Caco-2 (cell line): ENCODE measurements at regions not wholly inside any gene's neighbourhood (a gene's known extent, or its start where the extent isn't known, plus 50 kb on each side); places are given as distances from the start of the nearest gene placed in this dataset.

ENCODE experiments used
- BruUV-seq: library from RNA; stranded (reverse); fragments of 400-500 nt; replicated peaks from 2 replicates; lab custom pipeline; 2021; lab: Mats Ljungman, UMichigan
- CTCF ChIA-PET: fragments of 300-600 bp; sonication (Branson Sonifier 250); formaldehyde crosslinking; loops from one replicate; lab custom pipeline; 2022; ENCODE audit warnings: antibody characterized with exemption; lab: Charles Lee
- POLR2A ChIA-PET: fragments of 300-600 bp; sonication (Branson Sonifier 250); formaldehyde crosslinking; loops from one replicate; lab custom pipeline; 2022; ENCODE audit warnings: antibody characterized with exemption; lab: Charles Lee
- DNase-seq, 2 experiments: peaks; one replicate each; pipeline versions ENCODE4 v3.0.0 to v3.0.0-alpha.2; 2020 to 2022
- H3K27me3 ChIP-seq: replicated peaks from 2 replicates; pipeline ENCODE4 v1.6.0; 2011; ENCODE audit warnings: low read length; ENCODE audit not compliant: control insufficient read depth, insufficient read depth
- H3K36me3 ChIP-seq: 2 replicates; pipeline ENCODE4 v1.5.1; 2011; ENCODE audit warnings: low read length; ENCODE audit not compliant: control insufficient read depth, insufficient read depth
- H3K4me1 ChIP-seq: fragments of 250-450 bp; sonication (Bioruptor Pico); 2 replicates; pipeline ENCODE4 v1.5.1; 2020; ENCODE audit warnings: mild to moderate bottlenecking
- H3K4me3 ChIP-seq: 2 replicates; pipeline ENCODE4 v1.5.1; 2011; ENCODE audit warnings: low read depth, mild to moderate bottlenecking, control low read depth, low read length
- H3K9me3 ChIP-seq: fragments of 250-450 bp; sonication (Bioruptor Pico); 2 replicates; pipeline ENCODE4 v1.5.1; 2020; ENCODE audit warnings: mild to moderate bottlenecking, moderate library complexity
- H3K27ac Mint-ChIP-seq: one replicate; pipeline ENCODE4 v1.8.0; 2022; ENCODE audit warnings: mixed read lengths; ENCODE audit not compliant: unreplicated experiment
- H3K27me3 Mint-ChIP-seq: one replicate; pipeline ENCODE4 v1.8.0; 2022; ENCODE audit warnings: mixed read lengths; ENCODE audit not compliant: insufficient read depth, unreplicated experiment
- H3K36me3 Mint-ChIP-seq: one replicate; pipeline ENCODE4 v1.8.0; 2022; ENCODE audit warnings: mild to moderate bottlenecking, mixed read lengths; ENCODE audit not compliant: insufficient read depth, unreplicated experiment
- H3K4me1 Mint-ChIP-seq: one replicate; pipeline ENCODE4 v1.8.0; 2022; ENCODE audit warnings: low read depth, mixed read lengths; ENCODE audit not compliant: unreplicated experiment
- H3K4me3 Mint-ChIP-seq: one replicate; pipeline ENCODE4 v1.8.0; 2022; ENCODE audit warnings: mild to moderate bottlenecking, moderate library complexity, mixed read lengths; ENCODE audit not compliant: unreplicated experiment
- H3K9me3 Mint-ChIP-seq: one replicate; pipeline ENCODE4 v1.8.0; 2022; ENCODE audit warnings: mixed read lengths; ENCODE audit not compliant: unreplicated experiment
- intact Hi-C: fragments of 100-400 bp; cut with micrococcal nuclease; formaldehyde crosslinking; loops from one replicate; pipeline ENCODE4 v1.10.0; 2022; ENCODE audit not compliant: unreplicated experiment
- TF ChIP-seq, protein P1 (sequence below), 2 experiments: fragments of 200-600 bp in 1 of 2; IDR thresholded peaks; 1 replicate in 1 of 2; 2 replicates in 1 of 2; pipeline versions ENCODE4 v1.5.1 to v1.8.0; 2011 to 2022; ENCODE audit warnings: antibody characterized with exemption in 1 of 2, control low read depth in 1 of 2, inconsistent platforms in 1 of 2, low read depth in 1 of 2, low read length in 1 of 2, mild to moderate bottlenecking in 1 of 2, moderate library complexity in 1 of 2; ENCODE audit not compliant: insufficient read depth in 1 of 2, severe bottlenecking in 1 of 2, unreplicated experiment in 1 of 2

DNA sequence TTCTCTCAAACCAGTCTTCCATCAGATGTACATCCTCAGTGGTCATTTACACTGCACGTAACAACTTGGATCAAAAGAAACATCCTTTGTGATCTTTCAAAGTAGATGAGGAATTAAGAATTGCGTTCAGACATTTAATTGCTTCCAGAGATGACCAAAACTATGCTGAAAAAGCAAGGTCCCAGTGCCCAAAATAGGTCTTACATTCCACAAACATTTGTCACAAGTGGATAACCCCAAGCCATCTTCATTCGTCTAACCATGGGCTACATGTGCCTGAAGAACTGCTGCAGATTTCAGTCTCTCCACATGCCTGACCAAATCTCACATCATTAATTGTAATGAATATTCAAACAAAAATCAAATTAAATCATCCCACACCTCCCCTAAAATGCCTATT is 273.6 kb downstream of the SHOX2 start:
- intact Hi-C loops, result no loop called here

DNA sequence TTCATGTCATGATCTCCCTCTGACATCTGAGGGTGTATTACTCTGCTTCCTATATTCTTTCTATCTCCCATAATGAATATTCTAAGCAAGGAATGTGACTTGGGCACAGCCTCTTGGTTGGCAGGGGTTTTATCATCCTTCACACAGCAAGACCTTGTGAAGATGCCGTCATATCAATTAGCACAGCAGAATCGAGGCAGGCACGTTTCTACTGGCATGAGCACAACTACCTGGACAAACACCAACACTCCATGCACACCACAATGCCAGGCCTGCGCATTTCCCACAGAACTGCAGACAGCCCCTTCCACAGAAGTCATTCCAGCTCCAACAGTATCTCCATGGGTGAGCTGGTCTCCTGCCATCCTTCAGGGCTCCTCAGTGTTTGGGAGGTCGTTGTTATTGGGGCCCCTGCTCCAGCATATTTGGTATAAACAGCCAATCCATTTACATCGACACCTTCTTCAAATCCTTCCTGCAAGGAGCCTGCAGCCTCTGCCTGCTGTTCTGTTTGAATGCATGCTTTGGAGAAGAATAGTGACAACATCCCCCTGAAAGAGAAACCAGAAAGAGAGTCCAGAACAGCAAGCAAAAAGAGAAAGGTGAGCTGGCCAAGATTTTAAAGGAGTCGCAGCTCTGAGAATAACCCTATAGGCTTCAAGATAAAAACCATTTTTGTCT is 275.5 kb downstream of the SHOX2 start:
- Mint-ChIP-seq H3K4me1 (no peaks in the 10 kb centered on the region), H3K9me3 (peaks cover 13% of the 10 kb centered on the region), H3K27ac (no peak overlapping the region), H3K27me3 (peaks cover 8% of the 10 kb centered on the region), H3K36me3 (no peaks in the 10 kb centered on the region), H3K4me3 (no peak overlapping the region)
- no peaks in the 10 kb centered on the region for H3K27me3 ChIP-seq
- intact Hi-C loops, result no loop called here
- H3K4me1 ChIP-seq, result no peaks in the 10 kb centered on the region
- H3K9me3 ChIP-seq, result no peaks in the 10 kb centered on the region
- no peaks in the 10 kb centered on the region for H3K36me3 ChIP-seq
- DNase-seq, result no peak
- H3K4me3 ChIP-seq, result no peak overlapping the region
- CTCF ChIA-PET, result no interaction called here
- no TSS peak for BruUV-seq
- TF ChIP-seq, protein P1, sequence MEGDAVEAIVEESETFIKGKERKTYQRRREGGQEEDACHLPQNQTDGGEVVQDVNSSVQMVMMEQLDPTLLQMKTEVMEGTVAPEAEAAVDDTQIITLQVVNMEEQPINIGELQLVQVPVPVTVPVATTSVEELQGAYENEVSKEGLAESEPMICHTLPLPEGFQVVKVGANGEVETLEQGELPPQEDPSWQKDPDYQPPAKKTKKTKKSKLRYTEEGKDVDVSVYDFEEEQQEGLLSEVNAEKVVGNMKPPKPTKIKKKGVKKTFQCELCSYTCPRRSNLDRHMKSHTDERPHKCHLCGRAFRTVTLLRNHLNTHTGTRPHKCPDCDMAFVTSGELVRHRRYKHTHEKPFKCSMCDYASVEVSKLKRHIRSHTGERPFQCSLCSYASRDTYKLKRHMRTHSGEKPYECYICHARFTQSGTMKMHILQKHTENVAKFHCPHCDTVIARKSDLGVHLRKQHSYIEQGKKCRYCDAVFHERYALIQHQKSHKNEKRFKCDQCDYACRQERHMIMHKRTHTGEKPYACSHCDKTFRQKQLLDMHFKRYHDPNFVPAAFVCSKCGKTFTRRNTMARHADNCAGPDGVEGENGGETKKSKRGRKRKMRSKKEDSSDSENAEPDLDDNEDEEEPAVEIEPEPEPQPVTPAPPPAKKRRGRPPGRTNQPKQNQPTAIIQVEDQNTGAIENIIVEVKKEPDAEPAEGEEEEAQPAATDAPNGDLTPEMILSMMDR (IDR thresholded peaks at IDR 0.05; ENCODE audit: insufficient read depth in 1 of 2, low read depth in 1 of 2, low read length in 1 of 2, severe bottlenecking in 1 of 2, unreplicated experiment in 1 of 2), result no peak
- POLR2A ChIA-PET, result no interaction called here

More for the DNA sequence above, 273.6 kb downstream of the SHOX2 start:
- TF ChIP-seq, protein P1 (IDR thresholded peaks at IDR 0.05; ENCODE audit: insufficient read depth in 1 of 2, low read depth in 1 of 2, low read length in 1 of 2, severe bottlenecking in 1 of 2, unreplicated experiment in 1 of 2), result no peak
- Histone ChIP-seq H3K9me3 (no peaks in the 10 kb centered on the region), H3K4me3 (no peak overlapping the region), H3K27me3 (no peaks in the 10 kb centered on the region), H3K36me3 (no peaks in the 10 kb centered on the region), H3K4me1 (no peaks in the 10 kb centered on the region)
- Mint-ChIP-seq H3K27me3 (peaks cover 8% of the 10 kb centered on the region), H3K27ac (no peak overlapping the region), H3K4me1 (no peaks in the 10 kb centered on the region), H3K4me3 (no peak overlapping the region), H3K36me3 (no peaks in the 10 kb centered on the region), H3K9me3 (peaks cover 13% of the 10 kb centered on the region)
- POLR2A ChIA-PET, result no interaction called here
- CTCF ChIA-PET, result no interaction called here
- no peak for DNase-seq
- no TSS peak for BruUV-seq

DNA sequence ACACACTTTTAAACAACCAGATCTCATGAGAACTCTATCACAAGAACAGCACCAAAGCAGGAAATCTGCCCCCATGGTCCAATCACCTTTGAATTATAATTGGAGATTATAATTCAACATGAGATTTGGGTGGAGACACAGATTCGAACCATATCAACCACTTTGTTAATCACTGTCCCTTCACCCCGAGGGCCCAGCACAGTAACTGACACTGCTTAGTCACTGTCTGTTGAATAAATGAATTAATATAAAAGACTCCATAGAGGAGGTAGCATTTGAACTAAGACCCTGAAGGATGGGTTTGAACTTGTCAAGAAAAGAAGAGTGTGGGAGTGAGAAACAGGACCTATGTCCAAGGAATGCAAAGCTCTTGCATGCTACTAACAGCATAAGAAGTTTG is 276.4 kb downstream of the SHOX2 start:
- Mint-ChIP-seq H3K4me1 (no peaks in the 10 kb centered on the region), H3K9me3 (peaks cover 13% of the 10 kb centered on the region)

More for the DNA sequence above, 276.4 kb downstream of the SHOX2 start:
- POLR2A ChIA-PET, result no interaction called here
- Histone ChIP-seq H3K4me3 (no peak overlapping the region), H3K9me3 (no peaks in the 10 kb centered on the region), H3K4me1 (no peaks in the 10 kb centered on the region), H3K36me3 (no peaks in the 10 kb centered on the region), H3K27me3 (no peaks in the 10 kb centered on the region)
- DNase-seq, result no peak
- no TSS peak for BruUV-seq
- intact Hi-C loops, result no loop called here
- CTCF ChIA-PET, result no interaction called here
- Mint-ChIP-seq H3K27me3 (peaks cover 3% of the 10 kb centered on the region), H3K27ac (no peak overlapping the region), H3K36me3 (no peaks in the 10 kb centered on the region), H3K4me3 (no peak overlapping the region)
- TF ChIP-seq, protein P1 (IDR thresholded peaks at IDR 0.05; ENCODE audit: insufficient read depth in 1 of 2, low read depth in 1 of 2, low read length in 1 of 2, severe bottlenecking in 1 of 2, unreplicated experiment in 1 of 2), result no peak
